DMS114 treated with DMSO at 0.1 percent for 48 hours (cell line): ENCODE measurements at regions not wholly inside any gene's neighbourhood (a gene's known extent, or its start where the extent isn't known, plus 50 kb on each side); places are given as distances from the start of the nearest gene placed in this dataset.
"Not testable (repeated sequence)": the region's sequence is repeated elsewhere in the genome, so short reads cannot be mapped to it uniquely, and the experiment has no call there.

Experiments used
- DNase-seq: peaks from one replicate; lab custom pipeline; 2025; ENCODE audit not compliant: unreplicated experiment; lab: John Stamatoyannopoulos, UW

GRCh38 chr3:177764377-177764912 is 567.2 kb upstream of the TBL1XR1 start:
- DNase-seq, result no peak

GRCh38 chr3:177764933-177765332 is 567.7 kb upstream of the TBL1XR1 start:
- no peak for DNase-seq

- DNase-seq, result no peak
Observed at GRCh38 chr3:177770383-177771230, 573.3 kb upstream of the TBL1XR1 start.

- no peak for DNase-seq
Observed at GRCh38 chr3:177771780-177772179, 574.5 kb upstream of the TBL1XR1 start.

GRCh38 chr3:177772908-177773557 is 575.8 kb upstream of the TBL1XR1 start:
- no peak for DNase-seq

GRCh38 chr3:177773717-177774116 is 576.4 kb upstream of the TBL1XR1 start:
- no peak for DNase-seq

- DNase-seq, result no peak
Observed at GRCh38 chr3:177776661-177777101, 579.4 kb upstream of the TBL1XR1 start.

GRCh38 chr3:177777699-177778098 is 580.4 kb upstream of the TBL1XR1 start:
- no peak for DNase-seq

GRCh38 chr3:177778633-177779032 is 581.4 kb upstream of the TBL1XR1 start:
- DNase-seq, result no peak

- no peak for DNase-seq
Observed at GRCh38 chr3:177781686-177782161, 584.4 kb upstream of the TBL1XR1 start.

GRCh38 chr3:177783338-177783737 is 586.1 kb upstream of the TBL1XR1 start:
- no peak for DNase-seq

- no peak for DNase-seq
Observed at GRCh38 chr3:177783767-177784166, 586.5 kb upstream of the TBL1XR1 start.

GRCh38 chr3:177787279-177788041 is 590.2 kb upstream of the TBL1XR1 start:
- no peak for DNase-seq

- no peak for DNase-seq
Observed at GRCh38 chr3:177789500-177789899, 592.2 kb upstream of the TBL1XR1 start.

GRCh38 chr3:177792311-177793030 is 595.2 kb upstream of the TBL1XR1 start:
- DNase-seq, result no peak

GRCh38 chr3:177793451-177793850 is 596.2 kb upstream of the TBL1XR1 start:
- no peak for DNase-seq

GRCh38 chr3:177795216-177795615 is 597.9 kb upstream of the TBL1XR1 start:
- no peak for DNase-seq

GRCh38 chr3:177795859-177796258 is 598.6 kb upstream of the TBL1XR1 start:
- DNase-seq, result no peak

GRCh38 chr3:177800147-177800546 is 602.9 kb upstream of the TBL1XR1 start:
- not testable (repeated sequence) for DNase-seq

- no peak for DNase-seq
Observed at GRCh38 chr3:177800561-177800960, 603.3 kb upstream of the TBL1XR1 start.
